H1 (cell line): ENCODE measurements at regions not wholly inside any gene's neighbourhood (a gene's known extent, or its start where the extent isn't known, plus 50 kb on each side); places are given as distances from the start of the nearest gene placed in this dataset.

ENCODE experiments used
- EZH2 ChIP-seq: fragments of 200-600 bp; sonication (generic); IDR thresholded peaks from 2 replicates; pipeline ENCODE4 v1.7.1; 2012; ENCODE audit warnings: low read depth, mild to moderate bottlenecking, moderate library complexity, low read length, inconsistent platforms; ENCODE audit not compliant: severe bottlenecking
- KDM1A ChIP-seq: fragments of 200-600, 300-600 bp; sonication (generic); IDR thresholded peaks from 2 replicates; pipeline ENCODE4 v1.7.1; 2016; ENCODE audit warnings: mild to moderate bottlenecking, low read length, borderline replicate concordance
- POLR2A ChIP-seq, 2 experiments: IDR thresholded peaks; 1 replicate in 1 of 2; 2 replicates in 1 of 2; pipeline ENCODE4 v1.6.1; 2011; ENCODE audit warnings: low read depth in 2 of 2, low read length in 2 of 2, mild to moderate bottlenecking in 2 of 2; ENCODE audit errors: control extremely low read depth in 1 of 2
- POLR2AphosphoS5 ChIP-seq: IDR thresholded peaks from 2 replicates; pipeline ENCODE4 v1.6.1; 2011; ENCODE audit warnings: low read depth, low read length
- RAD21 ChIP-seq, 2 experiments: IDR thresholded peaks in 1 of 2; conservative IDR thresholded peaks in 1 of 2; 2 replicates each; pipeline ENCODE4 v1.6.1; 2011; ENCODE audit warnings: low read depth in 2 of 2, low read length in 2 of 2, improper control_type of control experiment in 1 of 2, inconsistent platforms in 1 of 2, mild to moderate bottlenecking in 1 of 2, moderate library complexity in 1 of 2
- YY1 ChIP-seq: IDR thresholded peaks from 2 replicates; pipeline ENCODE4 v1.6.1; 2011; ENCODE audit warnings: low read depth, mild to moderate bottlenecking, low read length
- TF ChIP-seq, protein P1 (sequence below), 3 experiments: IDR thresholded peaks; 1 replicate in 2 of 3; 2 replicates in 1 of 3; pipeline versions ENCODE4 v1.5.1 to v1.6.1; 2011; ENCODE audit warnings: low read length in 3 of 3, mild to moderate bottlenecking in 3 of 3, inconsistent platforms in 2 of 3, low read depth in 1 of 3, moderate library complexity in 1 of 3; ENCODE audit not compliant: insufficient read depth in 1 of 3; ENCODE audit errors: control extremely low read depth in 1 of 3
- TF ChIP-seq, protein P2 (sequence below): IDR thresholded peaks from 2 replicates; pipeline ENCODE4 v1.6.1; 2012; ENCODE audit warnings: low read length, inconsistent platforms

DNA sequence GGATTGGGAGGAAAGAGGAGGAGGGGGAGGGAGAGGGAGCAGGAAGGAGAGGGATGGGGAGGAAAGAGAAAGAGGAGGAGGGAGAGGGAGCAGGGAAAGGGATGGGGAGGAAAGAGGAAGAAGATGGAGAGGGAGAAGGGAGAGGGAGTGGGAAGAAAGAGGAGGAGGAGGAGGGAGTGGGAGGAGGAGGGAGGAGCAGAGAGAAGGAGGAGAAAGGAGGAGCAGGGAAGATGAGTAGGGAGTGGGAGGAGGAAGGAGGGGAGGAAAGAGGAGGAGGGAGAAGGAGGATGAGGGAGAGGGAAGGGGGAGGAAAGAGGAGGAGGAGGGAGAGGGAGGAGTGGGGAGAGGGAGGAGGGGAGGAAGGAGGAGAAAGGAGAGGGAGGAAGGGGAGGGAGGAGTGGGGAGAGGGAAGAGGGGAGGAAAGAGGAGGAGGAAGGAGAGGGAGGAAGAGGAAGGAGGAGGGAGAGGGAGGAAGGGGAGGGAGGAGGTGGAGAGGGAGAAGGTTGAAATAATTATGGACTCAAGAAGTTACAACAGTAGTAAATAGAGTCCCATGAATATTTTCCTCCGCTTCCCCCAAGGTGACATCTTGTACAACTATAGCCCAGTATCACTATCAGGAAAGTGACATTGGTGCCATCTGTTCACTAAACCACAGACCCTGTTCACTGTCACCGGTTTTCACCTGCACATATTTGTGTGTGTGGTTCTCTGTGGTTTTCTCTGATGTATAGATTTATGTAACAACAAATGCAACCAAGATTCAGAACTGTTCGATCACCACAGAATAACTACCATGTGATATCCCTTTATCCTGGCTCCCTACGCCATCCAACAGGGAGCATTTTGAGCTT is 325.3 kb upstream of the EEF2KMT start:
- TF ChIP-seq, protein P1, sequence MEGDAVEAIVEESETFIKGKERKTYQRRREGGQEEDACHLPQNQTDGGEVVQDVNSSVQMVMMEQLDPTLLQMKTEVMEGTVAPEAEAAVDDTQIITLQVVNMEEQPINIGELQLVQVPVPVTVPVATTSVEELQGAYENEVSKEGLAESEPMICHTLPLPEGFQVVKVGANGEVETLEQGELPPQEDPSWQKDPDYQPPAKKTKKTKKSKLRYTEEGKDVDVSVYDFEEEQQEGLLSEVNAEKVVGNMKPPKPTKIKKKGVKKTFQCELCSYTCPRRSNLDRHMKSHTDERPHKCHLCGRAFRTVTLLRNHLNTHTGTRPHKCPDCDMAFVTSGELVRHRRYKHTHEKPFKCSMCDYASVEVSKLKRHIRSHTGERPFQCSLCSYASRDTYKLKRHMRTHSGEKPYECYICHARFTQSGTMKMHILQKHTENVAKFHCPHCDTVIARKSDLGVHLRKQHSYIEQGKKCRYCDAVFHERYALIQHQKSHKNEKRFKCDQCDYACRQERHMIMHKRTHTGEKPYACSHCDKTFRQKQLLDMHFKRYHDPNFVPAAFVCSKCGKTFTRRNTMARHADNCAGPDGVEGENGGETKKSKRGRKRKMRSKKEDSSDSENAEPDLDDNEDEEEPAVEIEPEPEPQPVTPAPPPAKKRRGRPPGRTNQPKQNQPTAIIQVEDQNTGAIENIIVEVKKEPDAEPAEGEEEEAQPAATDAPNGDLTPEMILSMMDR (IDR thresholded peaks at IDR 0.05; ENCODE audit: control extremely low read depth in 1 of 3, insufficient read depth in 1 of 3, low read depth in 1 of 3, low read length in 3 of 3): no peak
- no peak for TF ChIP-seq EZH2
- TF ChIP-seq POLR2AphosphoS5: no peak
- TF ChIP-seq KDM1A: no peak
- TF ChIP-seq POLR2A (IDR thresholded peaks at IDR 0.05; ENCODE audit: control extremely low read depth in 1 of 2, low read depth in 2 of 2, low read length in 2 of 2): no peak
- TF ChIP-seq, protein P2, sequence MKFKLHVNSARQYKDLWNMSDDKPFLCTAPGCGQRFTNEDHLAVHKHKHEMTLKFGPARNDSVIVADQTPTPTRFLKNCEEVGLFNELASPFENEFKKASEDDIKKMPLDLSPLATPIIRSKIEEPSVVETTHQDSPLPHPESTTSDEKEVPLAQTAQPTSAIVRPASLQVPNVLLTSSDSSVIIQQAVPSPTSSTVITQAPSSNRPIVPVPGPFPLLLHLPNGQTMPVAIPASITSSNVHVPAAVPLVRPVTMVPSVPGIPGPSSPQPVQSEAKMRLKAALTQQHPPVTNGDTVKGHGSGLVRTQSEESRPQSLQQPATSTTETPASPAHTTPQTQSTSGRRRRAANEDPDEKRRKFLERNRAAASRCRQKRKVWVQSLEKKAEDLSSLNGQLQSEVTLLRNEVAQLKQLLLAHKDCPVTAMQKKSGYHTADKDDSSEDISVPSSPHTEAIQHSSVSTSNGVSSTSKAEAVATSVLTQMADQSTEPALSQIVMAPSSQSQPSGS: no peak
- TF ChIP-seq YY1: no peak
- TF ChIP-seq RAD21 (IDR thresholded peaks at IDR 0.05 in 1 of 2, conservative IDR thresholded peaks at IDR 0.05 in 1 of 2; ENCODE audit: low read depth in 2 of 2, low read length in 2 of 2): no peak
